ENCODE measurements at regions not wholly inside any gene's neighbourhood (a gene's known extent, or its start where the extent isn't known, plus 50 kb on each side); places are given as distances from the start of the nearest gene placed in this dataset.

- Histone ChIP-seq H3K9me3 (ENCODE audit: control insufficient read depth, low read depth, low read length) (no peaks in the 10 kb centered on the region), H3K4ac (ENCODE audit: low read depth, low read length) (no peak overlapping the region), H3K23ac (ENCODE audit: insufficient read length, low read depth, low read length) (no peak overlapping the region), H2BK15ac (ENCODE audit: low read depth, low read length) (no peak overlapping the region), H2BK120ac (ENCODE audit: low read depth, low read length, poor library complexity, severe bottlenecking) (no peak overlapping the region), H2AK5ac (ENCODE audit: insufficient read length, low read length) (no peak overlapping the region), H4K20me1 (ENCODE audit: control insufficient read depth, insufficient read depth, insufficient read length) (no peaks in the 10 kb centered on the region), H2BK5ac (ENCODE audit: insufficient read length, low read length) (no peak overlapping the region), H3K56ac (ENCODE audit: insufficient read length, low read depth, low read length) (no peak overlapping the region), H3T11ph (ENCODE audit: low read length) (no peak overlapping the region), H3K27me3 (ENCODE audit: insufficient read depth, low read length) (no peaks in the 10 kb centered on the region), H2AFZ (ENCODE audit: low read length) (no peak overlapping the region), H3K14ac (ENCODE audit: insufficient read depth, low read length) (no peak overlapping the region), H3K27ac (ENCODE audit: insufficient read length, low read depth, low read length) (no peak overlapping the region), H3K23me2 (ENCODE audit: insufficient read length, low read depth, low read length, poor library complexity, severe bottlenecking) (no peaks in the 10 kb centered on the region), H4K91ac (ENCODE audit: insufficient read length, low read depth, low read length) (no peak overlapping the region), H2BK20ac (ENCODE audit: low read depth, low read length, poor library complexity, severe bottlenecking) (no peak overlapping the region), H4K8ac (replicated peaks; ENCODE audit: insufficient read length, low read depth, low read length) (no peak overlapping the region), H3K79me1 (ENCODE audit: insufficient read depth, low read depth, low read length, poor library complexity, severe bottlenecking) (no peaks in the 10 kb centered on the region), H3K4me1 (ENCODE audit: insufficient read depth, low read length) (no peaks in the 10 kb centered on the region), H3K9ac (ENCODE audit: extremely low read depth, insufficient read length, low read length) (no peak overlapping the region), H3K4me2 (ENCODE audit: insufficient read depth, insufficient read length, low read length) (no peak overlapping the region), H2BK12ac (ENCODE audit: insufficient read length, low read depth, low read length) (no peak overlapping the region), H3K18ac (ENCODE audit: insufficient read length, low read depth, low read length) (no peak overlapping the region), H4K5ac (ENCODE audit: insufficient read length, low read depth, low read length) (no peak overlapping the region), H3K79me2 (ENCODE audit: insufficient read depth, low read length) (no peaks in the 10 kb centered on the region)
- Mint-ChIP-seq H3K27ac (no peak overlapping the region), H3K4me1 (no peaks in the 10 kb centered on the region), H3K9me3 (no peaks in the 10 kb centered on the region), H3K36me3 (ENCODE audit: insufficient read depth in 1 of 3, low read depth in 3 of 3) (no peaks in the 10 kb centered on the region), H3K4me3 (no peak overlapping the region), H3K27me3 (ENCODE audit: low read depth) (no peaks in the 10 kb centered on the region)
- no peak for TF ChIP-seq CTCF (conservative IDR thresholded peaks at IDR 0.05)
- no CpG with 5 or more reads among the region's 6 CpGs for WGBS (ENCODE audit: extremely low coverage, insufficient read length, low lambda C conversion rate)
- DNase-seq = no peak
Measured at GRCh38 chr6:137734005-137734874, 132.8 kb upstream of the TNFAIP3 start.

All from H9 (cell line).